ENCODE measurements at regions not wholly inside any gene's neighbourhood (a gene's known extent, or its start where the extent isn't known, plus 50 kb on each side); places are given as distances from the start of the nearest gene placed in this dataset.
"Not testable (repeated sequence)": the region's sequence is repeated elsewhere in the genome, so short reads cannot be mapped to it uniquely, and the experiment has no call there.

DNA sequence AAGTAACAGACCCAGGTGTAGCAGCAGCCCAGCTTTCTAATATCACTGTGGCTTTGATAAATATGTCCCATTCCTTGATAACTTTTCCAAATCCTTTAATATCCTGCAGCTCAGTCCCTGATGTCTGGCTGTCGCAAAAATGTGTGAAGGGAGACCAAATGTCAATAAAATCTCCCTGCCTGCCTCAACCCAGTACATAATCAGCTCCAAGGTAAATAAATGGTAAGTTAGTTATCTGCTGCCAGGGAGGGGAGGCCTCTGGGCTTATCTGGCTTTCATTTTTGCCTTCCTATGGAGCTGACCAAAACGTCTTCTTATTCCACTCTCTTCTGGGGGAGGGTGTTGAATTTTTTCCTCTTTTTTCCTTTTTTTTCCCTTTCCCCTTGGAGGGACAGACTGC lies 630.6 kb downstream of the MID1IP1 start:
- Histone ChIP-seq H3K36me3 (ENCODE audit: insufficient read depth, insufficient read length, low read length) (no peaks in the 10 kb centered on the region), H3K4me1 (ENCODE audit: insufficient read depth, insufficient read length) (peaks cover 3% of the 10 kb centered on the region)
- TF ChIP-seq YY1 (IDR thresholded peaks at IDR 0.05; ENCODE audit: insufficient read depth, insufficient read length): no peak
- no peak for TF ChIP-seq SUZ12 (IDR thresholded peaks at IDR 0.05; ENCODE audit: extremely low read depth, insufficient read depth, insufficient read length)
- no peak for TF ChIP-seq ZNF274 (IDR thresholded peaks at IDR 0.05; ENCODE audit: low read depth, low read length)

DNA sequence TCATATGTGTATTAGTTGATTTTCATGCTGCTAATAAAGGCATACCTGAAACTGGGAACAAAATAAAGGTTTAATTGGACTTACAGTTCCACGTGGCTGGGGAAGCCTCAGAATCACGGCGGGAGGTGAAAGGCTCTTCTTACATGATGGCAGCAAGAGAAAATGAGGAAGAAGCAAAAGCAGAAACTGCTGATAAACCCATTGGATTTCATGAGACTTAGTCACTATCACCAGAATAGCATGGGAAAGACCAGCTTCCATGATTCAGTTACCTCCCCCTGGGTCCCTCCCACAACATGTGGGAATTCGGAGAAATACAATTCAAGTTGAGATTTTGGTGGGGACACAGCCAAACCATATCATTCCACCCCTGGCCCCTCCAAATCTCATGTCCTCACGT lies 633.4 kb downstream of the MID1IP1 start:
- H3K4me1 ChIP-seq (ENCODE audit: insufficient read depth, insufficient read length); DNase-seq (ENCODE audit: low read depth, low spot score); H3K9me3 ChIP-seq (ENCODE audit: insufficient read depth, low read length); H3K27me3 ChIP-seq (ENCODE audit: insufficient read depth, insufficient read length); H3K36me3 ChIP-seq (ENCODE audit: insufficient read depth, insufficient read length, low read length); H3K9ac ChIP-seq (ENCODE audit: insufficient read length, low read depth); H3K4me3 ChIP-seq (ENCODE audit: insufficient read length, low read depth): not testable (repeated sequence)

More for the DNA sequence above, 630.6 kb downstream of the MID1IP1 start:
- no peak overlapping the region for H3K9ac ChIP-seq (ENCODE audit: insufficient read length, low read depth)
- no peaks in the 10 kb centered on the region for H3K9me3 ChIP-seq (ENCODE audit: insufficient read depth, low read length)
- no peak for DNase-seq (ENCODE audit: low read depth, low spot score)
- no peaks in the 10 kb centered on the region for H3K27me3 ChIP-seq (ENCODE audit: insufficient read depth, insufficient read length)
- no peak overlapping the region for H3K4me3 ChIP-seq (ENCODE audit: insufficient read length, low read depth)

DNA sequence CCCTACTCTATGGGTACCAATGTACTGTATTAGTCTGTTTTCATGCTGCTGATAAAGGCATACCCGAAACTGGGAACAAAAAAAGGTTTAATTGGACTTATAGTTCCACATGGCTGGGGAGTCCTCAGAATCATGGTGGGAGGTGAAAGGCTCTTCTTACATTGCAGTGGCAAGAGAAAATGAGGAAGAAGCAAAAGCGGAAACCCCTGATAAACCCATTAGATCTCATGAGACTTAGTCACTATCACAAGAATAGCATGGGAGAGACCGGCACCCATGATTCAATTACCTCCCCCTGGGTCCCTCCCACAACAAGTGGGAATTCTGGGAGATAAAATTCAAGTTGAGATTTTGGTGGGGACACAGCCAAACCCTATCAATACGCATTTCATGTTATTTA lies 635.3 kb downstream of the MID1IP1 start:
- H3K36me3 ChIP-seq (ENCODE audit: insufficient read depth, insufficient read length, low read length); H3K4me3 ChIP-seq (ENCODE audit: insufficient read length, low read depth); H3K9me3 ChIP-seq (ENCODE audit: insufficient read depth, low read length); DNase-seq (ENCODE audit: low read depth, low spot score); H3K9ac ChIP-seq (ENCODE audit: insufficient read length, low read depth); H3K4me1 ChIP-seq (ENCODE audit: insufficient read depth, insufficient read length); H3K27me3 ChIP-seq (ENCODE audit: insufficient read depth, insufficient read length): not testable (repeated sequence)

DNA sequence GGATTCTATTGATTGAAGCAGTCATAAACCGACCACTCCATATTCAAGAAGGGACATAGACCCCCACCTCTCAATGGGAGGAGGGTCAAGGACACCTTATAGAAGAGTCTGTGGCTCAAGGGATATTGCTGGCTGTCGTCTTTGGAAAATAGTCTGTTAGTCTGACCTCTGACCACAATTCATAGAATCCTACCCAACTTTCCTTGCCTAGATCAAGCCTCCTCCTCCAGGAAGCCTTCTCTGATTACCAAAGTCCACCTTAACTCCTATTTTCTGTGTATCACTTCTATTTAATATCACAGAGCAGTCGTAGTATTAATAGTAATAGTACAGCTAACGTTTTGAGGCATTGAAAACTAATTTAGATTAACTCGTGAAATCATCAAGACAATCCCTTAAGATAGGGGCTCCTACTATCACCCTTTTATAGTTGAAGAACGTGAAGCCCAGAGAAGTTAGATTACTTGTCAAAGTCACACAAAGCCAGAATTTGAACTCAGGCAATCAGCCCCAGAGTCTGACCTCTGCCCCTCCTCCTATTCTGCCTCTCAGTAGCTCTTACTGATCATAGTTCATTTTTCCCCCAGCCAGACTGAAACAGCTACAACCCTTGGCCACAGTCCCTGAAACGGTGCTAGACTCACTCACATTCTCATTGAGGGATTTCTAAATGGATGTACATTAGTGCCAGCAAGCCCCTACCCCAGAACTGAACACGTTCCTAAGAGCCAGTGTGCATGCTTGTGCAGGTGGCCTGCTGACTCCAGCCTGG lies 636.6 kb downstream of the MID1IP1 start:
- Histone ChIP-seq H3K9me3 (ENCODE audit: insufficient read depth, low read length) (no peaks in the 10 kb centered on the region), H3K4me1 (ENCODE audit: insufficient read depth, insufficient read length) (no peaks in the 10 kb centered on the region), H3K4me3 (ENCODE audit: insufficient read length, low read depth) (no peak overlapping the region), H3K36me3 (ENCODE audit: insufficient read depth, insufficient read length, low read length) (no peaks in the 10 kb centered on the region), H3K27me3 (ENCODE audit: insufficient read depth, insufficient read length) (no peaks in the 10 kb centered on the region), H3K9ac (ENCODE audit: insufficient read length, low read depth) (no peak overlapping the region)
- no peak for DNase-seq (ENCODE audit: low read depth, low spot score)
- no peak for TF ChIP-seq SUZ12 (IDR thresholded peaks at IDR 0.05; ENCODE audit: extremely low read depth, insufficient read depth, insufficient read length)
- no peak for TF ChIP-seq YY1 (IDR thresholded peaks at IDR 0.05; ENCODE audit: insufficient read depth, insufficient read length)
- TF ChIP-seq ZNF274 (IDR thresholded peaks at IDR 0.05; ENCODE audit: low read depth, low read length): no peak

DNA sequence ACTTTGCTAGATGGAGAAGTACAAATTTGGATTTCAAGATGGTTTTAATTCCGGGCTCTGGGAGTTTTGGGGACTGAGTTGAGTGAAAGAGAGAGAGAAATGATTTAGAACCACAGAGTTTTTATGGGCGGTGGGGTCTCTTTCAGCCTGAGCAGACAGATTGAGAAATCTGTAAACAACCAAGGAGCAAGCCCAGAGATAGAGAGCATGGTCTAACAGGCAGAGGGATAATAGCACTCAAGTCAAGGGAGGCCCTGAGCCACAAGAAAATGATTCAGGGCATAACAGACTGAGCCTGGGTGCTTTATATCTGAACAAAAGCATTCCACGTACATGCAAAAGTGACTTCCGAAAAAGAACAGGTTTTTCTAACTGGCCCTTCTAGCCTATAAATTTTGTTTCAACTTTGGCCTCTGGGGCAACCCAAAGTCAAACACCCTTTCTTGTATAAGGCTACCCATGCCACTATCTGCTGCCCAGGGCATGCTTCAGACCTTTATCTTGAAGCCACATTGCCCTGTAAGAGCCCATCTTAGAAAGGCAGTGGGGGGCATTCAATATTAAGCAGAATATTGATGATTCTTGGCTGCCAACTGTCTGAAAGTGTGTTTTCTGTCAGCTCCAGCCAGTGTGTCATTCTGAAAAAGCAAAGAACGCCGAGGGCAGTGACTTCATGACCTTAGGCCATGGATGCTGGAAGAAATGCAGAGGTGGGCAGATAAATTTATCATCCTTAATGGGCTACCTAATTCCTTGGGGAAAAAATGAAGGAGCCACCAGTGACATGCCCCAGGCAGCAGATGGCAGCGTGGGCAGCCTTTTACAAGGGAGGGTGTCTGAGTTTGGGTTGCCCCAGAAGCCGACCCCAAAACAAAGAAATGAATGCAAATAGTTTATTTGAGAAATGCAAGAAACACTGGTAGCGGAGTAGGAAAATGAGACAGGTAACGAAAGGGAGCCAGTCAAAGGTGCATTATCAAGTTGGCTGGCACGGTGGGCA lies 637.6 kb downstream of the MID1IP1 start:
- no peak overlapping the region for H3K9ac ChIP-seq (ENCODE audit: insufficient read length, low read depth)
- H3K4me1 ChIP-seq (ENCODE audit: insufficient read depth, insufficient read length): no peaks in the 10 kb centered on the region
- H3K36me3 ChIP-seq (ENCODE audit: insufficient read depth, insufficient read length, low read length): no peaks in the 10 kb centered on the region
- no peak overlapping the region for H3K4me3 ChIP-seq (ENCODE audit: insufficient read length, low read depth)
- no peak for DNase-seq (ENCODE audit: low read depth, low spot score)
- TF ChIP-seq SUZ12 (IDR thresholded peaks at IDR 0.05; ENCODE audit: extremely low read depth, insufficient read depth, insufficient read length) (no peak), YY1 (IDR thresholded peaks at IDR 0.05; ENCODE audit: insufficient read depth, insufficient read length) (no peak), ZNF274 (IDR thresholded peaks at IDR 0.05; ENCODE audit: low read depth, low read length) (no peak)
- no peaks in the 10 kb centered on the region for H3K27me3 ChIP-seq (ENCODE audit: insufficient read depth, insufficient read length)
- H3K9me3 ChIP-seq (ENCODE audit: insufficient read depth, low read length): no peaks in the 10 kb centered on the region

DNA sequence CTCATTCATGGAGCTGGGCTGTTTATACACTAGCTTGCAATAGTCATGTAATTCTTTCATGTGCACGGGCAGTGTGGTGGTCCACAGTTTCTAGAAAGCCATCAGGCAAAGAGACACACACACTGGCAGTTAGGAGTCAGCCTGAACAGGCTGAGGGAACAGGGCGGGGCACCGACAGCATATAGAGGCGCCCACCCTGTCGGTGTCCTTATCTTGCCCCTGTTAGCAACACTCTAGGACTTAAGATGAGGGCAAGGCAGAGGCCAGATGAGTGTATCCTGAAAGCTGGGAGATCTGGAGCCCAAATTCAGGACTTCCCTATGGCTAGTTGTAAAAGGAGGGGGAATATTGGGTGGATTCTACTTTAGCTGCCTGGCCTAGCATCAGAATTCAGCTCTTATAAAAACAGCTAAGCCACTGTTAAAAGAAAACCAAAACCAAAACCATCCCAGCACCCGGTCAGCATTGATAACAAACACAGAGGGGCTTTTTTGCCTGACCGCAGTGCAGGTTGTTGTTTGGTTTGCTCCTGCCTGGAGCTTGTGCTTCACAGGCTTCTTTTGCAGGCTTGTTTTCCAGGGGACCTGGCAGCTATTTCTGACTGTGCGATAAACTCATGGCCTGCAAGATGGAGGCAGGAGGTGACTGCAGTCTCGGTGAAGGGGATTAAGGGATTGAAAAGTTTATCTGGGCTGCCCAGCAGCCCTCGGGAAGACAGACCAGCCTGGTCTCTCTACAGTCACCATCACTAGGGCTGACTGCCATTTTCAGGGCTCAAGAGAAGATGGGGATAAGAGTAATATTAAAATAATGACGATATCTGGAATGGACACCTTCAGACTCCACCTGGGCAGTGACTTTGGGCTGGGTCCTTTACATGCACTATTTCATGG lies 638.9 kb downstream of the MID1IP1 start:
- DNase-seq (ENCODE audit: low read depth, low spot score): no peak
- Histone ChIP-seq H3K9ac (ENCODE audit: insufficient read length, low read depth) (no peak overlapping the region), H3K4me3 (ENCODE audit: insufficient read length, low read depth) (no peak overlapping the region), H3K4me1 (ENCODE audit: insufficient read depth, insufficient read length) (no peaks in the 10 kb centered on the region), H3K36me3 (ENCODE audit: insufficient read depth, insufficient read length, low read length) (no peaks in the 10 kb centered on the region), H3K9me3 (ENCODE audit: insufficient read depth, low read length) (no peaks in the 10 kb centered on the region), H3K27me3 (ENCODE audit: insufficient read depth, insufficient read length) (no peaks in the 10 kb centered on the region)
- TF ChIP-seq YY1 (IDR thresholded peaks at IDR 0.05; ENCODE audit: insufficient read depth, insufficient read length): no peak
- TF ChIP-seq SUZ12 (IDR thresholded peaks at IDR 0.05; ENCODE audit: extremely low read depth, insufficient read depth, insufficient read length): no peak
- TF ChIP-seq ZNF274 (IDR thresholded peaks at IDR 0.05; ENCODE audit: low read depth, low read length): no peak

Measured in NT2/D1 (cell line).